Mesenchymal stem cell (in vitro differentiated cells and primary cell): ENCODE measurements at regions not wholly inside any gene's neighbourhood (a gene's known extent, or its start where the extent isn't known, plus 50 kb on each side); places are given as distances from the start of the nearest gene placed in this dataset.

ENCODE experiments used
- DNase-seq: peaks from one replicate; pipeline ENCODE4 v3.0.0-alpha.2; 2013
- H2AFZ ChIP-seq: one replicate; pipeline ENCODE4 v1.6.1; 2013; ENCODE audit warnings: low read depth, mild to moderate bottlenecking, control low read depth, inconsistent platforms, low read length, moderate library complexity
- H2AK5ac ChIP-seq: 2 replicates; pipeline ENCODE4 v1.6.1; 2013; ENCODE audit warnings: low read length, moderate library complexity, mild to moderate bottlenecking, inconsistent platforms; ENCODE audit not compliant: severe bottlenecking
- H2BK120ac ChIP-seq: one replicate; pipeline ENCODE4 v1.6.1; 2013; ENCODE audit warnings: low read depth, mild to moderate bottlenecking, inconsistent platforms, low read length, moderate library complexity
- H2BK12ac ChIP-seq, 2 experiments: one replicate each; pipeline ENCODE4 v1.6.1; 2013; ENCODE audit warnings: inconsistent platforms in 2 of 2, low read length in 2 of 2, mild to moderate bottlenecking in 2 of 2, moderate library complexity in 2 of 2, control low read depth in 1 of 2
- H2BK15ac ChIP-seq: one replicate; pipeline ENCODE4 v1.6.1; 2013; ENCODE audit warnings: mild to moderate bottlenecking, low read depth, inconsistent platforms; ENCODE audit not compliant: poor library complexity, severe bottlenecking
- H2BK5ac ChIP-seq: 2 replicates; pipeline ENCODE4 v1.6.1; 2013; ENCODE audit warnings: low read depth, mild to moderate bottlenecking, low read length, control low read depth, inconsistent platforms; ENCODE audit not compliant: poor library complexity, severe bottlenecking
- H3K14ac ChIP-seq, 2 experiments: one replicate each; pipeline ENCODE4 v1.6.1; 2013; ENCODE audit warnings: inconsistent platforms in 2 of 2, low read length in 2 of 2, control low read depth in 1 of 2, mild to moderate bottlenecking in 1 of 2, moderate library complexity in 1 of 2
- H3K18ac ChIP-seq, 2 experiments: one replicate each; pipeline ENCODE4 v1.6.1; 2013; ENCODE audit warnings: inconsistent platforms in 2 of 2, low read length in 2 of 2, control low read depth in 1 of 2, low read depth in 1 of 2, mild to moderate bottlenecking in 1 of 2
- H3K23ac ChIP-seq, 2 experiments: one replicate each; pipeline ENCODE4 v1.6.1; 2013; ENCODE audit warnings: inconsistent platforms in 2 of 2, low read length in 2 of 2, mild to moderate bottlenecking in 2 of 2, moderate library complexity in 2 of 2, control low read depth in 1 of 2
- H3K27ac ChIP-seq: 2 replicates; pipeline ENCODE4 v1.5.1; 2013; ENCODE audit warnings: mild to moderate bottlenecking, moderate library complexity, low read length, control low read depth, inconsistent platforms; ENCODE audit not compliant: poor library complexity, severe bottlenecking
- H3K27me3 ChIP-seq, 2 experiments: 2 replicates each; pipeline versions ENCODE4 v1.6.1 to v1.7.0; 2013; ENCODE audit warnings: low read length in 2 of 2, mild to moderate bottlenecking in 2 of 2, moderate library complexity in 2 of 2, control low read depth in 1 of 2, inconsistent platforms in 1 of 2; ENCODE audit not compliant: control insufficient read depth in 1 of 2, insufficient read depth in 1 of 2
- H3K36me3 ChIP-seq, 2 experiments: 2 replicates each; pipeline versions ENCODE4 v1.6.1 to v1.7.0; 2013; ENCODE audit warnings: low read length in 2 of 2, control low read depth in 1 of 2, inconsistent platforms in 1 of 2, low read depth in 1 of 2, mild to moderate bottlenecking in 1 of 2; ENCODE audit not compliant: insufficient read depth in 2 of 2, control insufficient read depth in 1 of 2
- H3K4ac ChIP-seq, 2 experiments: one replicate each; pipeline ENCODE4 v1.6.1; 2013; ENCODE audit warnings: inconsistent platforms in 2 of 2, low read length in 2 of 2, mild to moderate bottlenecking in 2 of 2, moderate library complexity in 2 of 2, control low read depth in 1 of 2, low read depth in 1 of 2
- H3K4me1 ChIP-seq: 2 replicates; pipeline ENCODE4 v1.6.1; 2013; ENCODE audit warnings: low read depth, low read length, control low read depth; ENCODE audit not compliant: control insufficient read depth, insufficient read depth
- H3K4me2 ChIP-seq: 2 replicates; pipeline ENCODE4 v1.6.1; 2013; ENCODE audit warnings: low read length, mild to moderate bottlenecking, inconsistent platforms; ENCODE audit not compliant: poor library complexity, severe bottlenecking
- H3K4me3 ChIP-seq, 2 experiments: 2 replicates each; pipeline versions ENCODE4 v1.5.1 to v1.7.0; 2013; ENCODE audit warnings: low read length in 2 of 2, mild to moderate bottlenecking in 2 of 2, control low read depth in 1 of 2, low read depth in 1 of 2; ENCODE audit not compliant: insufficient read depth in 1 of 2
- H3K79me1 ChIP-seq: replicated peaks from 2 replicates; pipeline ENCODE4 v1.6.1; 2013; ENCODE audit warnings: mild to moderate bottlenecking, control low read depth, low read length, inconsistent platforms; ENCODE audit not compliant: poor library complexity, severe bottlenecking
- H3K9ac ChIP-seq: 2 replicates; pipeline ENCODE4 v1.7.0; 2013; ENCODE audit warnings: mild to moderate bottlenecking, low read length, moderate library complexity
- H3K9me3 ChIP-seq: 2 replicates; pipeline ENCODE4 v1.7.0; 2013; ENCODE audit warnings: mild to moderate bottlenecking, low read length; ENCODE audit not compliant: control insufficient read depth
- H4K8ac ChIP-seq: one replicate; pipeline ENCODE4 v1.6.1; 2013; ENCODE audit warnings: inconsistent platforms, mild to moderate bottlenecking, low read length, moderate library complexity
- H4K91ac ChIP-seq: one replicate; pipeline ENCODE4 v1.6.1; 2013; ENCODE audit warnings: mild to moderate bottlenecking, low read length, inconsistent platforms
- WGBS: methylation state at CpG from one replicate; pipeline ENCODE4 v1.1.7; 2013; ENCODE audit warnings: mixed read lengths; 5-methylcytosine and 5-hydroxymethylcytosine counted together

GRCh38 chr15:79773128-79773527 lies 123.7 kb downstream of the MTHFS start:
- Histone ChIP-seq H4K91ac (no peak overlapping the region), H3K14ac (no peak overlapping the region), H3K79me1 (no peaks in the 10 kb centered on the region), H3K4me1 (no peaks in the 10 kb centered on the region), H3K27me3 (peaks cover 0 to 7% of the 10 kb centered on the region in 2 experiments), H2BK120ac (no peak overlapping the region), H2AFZ (no peak overlapping the region), H2AK5ac (no peak overlapping the region), H3K4me2 (no peak overlapping the region), H3K27ac (no peak overlapping the region), H3K9ac (no peak overlapping the region), H3K4ac (no peak overlapping the region), H2BK15ac (no peak overlapping the region), H3K23ac (no peak overlapping the region), H3K36me3 (no peaks in the 10 kb centered on the region), H4K8ac (no peak overlapping the region), H3K18ac (no peak overlapping the region), H3K9me3 (no peaks in the 10 kb centered on the region), H2BK12ac (no peak overlapping the region), H2BK5ac (no peak overlapping the region), H3K4me3 (no peak overlapping the region)
- no peak for DNase-seq
- WGBS = 91% methylated on average over 7 of the region's 7 CpGs

- Histone ChIP-seq H3K27me3 (peaks cover 0 to 7% of the 10 kb centered on the region in 2 experiments), H3K18ac (no peak overlapping the region), H2AFZ (no peak overlapping the region), H3K4me1 (no peaks in the 10 kb centered on the region), H4K91ac (no peak overlapping the region), H2AK5ac (no peak overlapping the region), H3K14ac (no peak overlapping the region), H2BK12ac (no peak overlapping the region), H3K9me3 (peaks cover 4% of the 10 kb centered on the region), H2BK15ac (no peak overlapping the region), H3K27ac (no peak overlapping the region), H4K8ac (no peak overlapping the region), H2BK120ac (no peak overlapping the region), H3K36me3 (no peaks in the 10 kb centered on the region), H3K4ac (no peak overlapping the region), H3K4me3 (no peak overlapping the region), H3K9ac (no peak overlapping the region), H3K23ac (no peak overlapping the region), H3K4me2 (no peak overlapping the region), H3K79me1 (no peaks in the 10 kb centered on the region), H2BK5ac (no peak overlapping the region)
- no CpG with 5 or more reads among the region's 2 CpGs for WGBS
- DNase-seq = no peak
Measured at GRCh38 chr15:79775821-79776220, 121.0 kb downstream of the MTHFS start.

- peaks cover 0 to 2% of the 10 kb centered on the region in 2 experiments for H3K27me3 ChIP-seq
Measured at GRCh38 chr15:79777916-79778315, 118.9 kb downstream of the MTHFS start.

GRCh38 chr15:79778378-79778990 lies 118.3 kb downstream of the MTHFS start:
- Histone ChIP-seq H3K9me3 (peaks cover 24% of the 10 kb centered on the region), H3K27ac (no peak overlapping the region), H2BK5ac (no peak overlapping the region), H3K4ac (no peak overlapping the region), H3K4me3 (no peak overlapping the region), H3K36me3 (no peaks in the 10 kb centered on the region), H3K27me3 (peaks cover 0 to 2% of the 10 kb centered on the region in 2 experiments), H4K8ac (no peak overlapping the region), H2AFZ (no peak overlapping the region), H2BK15ac (no peak overlapping the region), H3K23ac (no peak overlapping the region), H3K9ac (no peak overlapping the region), H2BK120ac (no peak overlapping the region), H3K4me2 (no peak overlapping the region), H2BK12ac (no peak overlapping the region), H4K91ac (no peak overlapping the region), H3K18ac (no peak overlapping the region), H3K4me1 (no peaks in the 10 kb centered on the region), H2AK5ac (no peak overlapping the region), H3K79me1 (no peaks in the 10 kb centered on the region), H3K14ac (no peak overlapping the region)
- WGBS = 91% methylated on average over 3 of the region's 3 CpGs
- DNase-seq = no peak

More at GRCh38 chr15:79777916-79778315, 118.9 kb downstream of the MTHFS start:
- no peak for DNase-seq
- no peak overlapping the region for H3K18ac ChIP-seq
- no peak overlapping the region for H2AFZ ChIP-seq
- no peak overlapping the region for H3K4me3 ChIP-seq
- H3K36me3 ChIP-seq = no peaks in the 10 kb centered on the region
- H3K4me2 ChIP-seq = no peak overlapping the region
- H3K4me1 ChIP-seq = no peaks in the 10 kb centered on the region
- H4K91ac ChIP-seq = no peak overlapping the region
- no peak overlapping the region for H3K23ac ChIP-seq
- H3K27ac ChIP-seq = no peak overlapping the region
- H2BK120ac ChIP-seq = no peak overlapping the region
- no peak overlapping the region for H2BK5ac ChIP-seq
- no peak overlapping the region for H3K9ac ChIP-seq
- H2BK12ac ChIP-seq = no peak overlapping the region
- no peak overlapping the region for H3K4ac ChIP-seq
- H4K8ac ChIP-seq = no peak overlapping the region
- H2BK15ac ChIP-seq = no peak overlapping the region
- H2AK5ac ChIP-seq = no peak overlapping the region
- H3K79me1 ChIP-seq = no peaks in the 10 kb centered on the region
- H3K14ac ChIP-seq = no peak overlapping the region
- 15% methylated on average over 1 of the region's 2 CpGs for WGBS
- peaks cover 22% of the 10 kb centered on the region for H3K9me3 ChIP-seq
